CD4-positive, alpha-beta T cell treated with Interleukin-2 at 100 ng/mL for 4 hours (primary cell): ENCODE measurements at regions not wholly inside any gene's neighbourhood (a gene's known extent, or its start where the extent isn't known, plus 50 kb on each side); places are given as distances from the start of the nearest gene placed in this dataset.
"Not testable (repeated sequence)": the region's sequence is repeated elsewhere in the genome, so short reads cannot be mapped to it uniquely, and the experiment has no call there.

Experiments
- DNase-seq: peaks from one replicate; pipeline ENCODE4 v3.0.0-alpha.2; 2020; ENCODE audit warnings: low spot score

DNA sequence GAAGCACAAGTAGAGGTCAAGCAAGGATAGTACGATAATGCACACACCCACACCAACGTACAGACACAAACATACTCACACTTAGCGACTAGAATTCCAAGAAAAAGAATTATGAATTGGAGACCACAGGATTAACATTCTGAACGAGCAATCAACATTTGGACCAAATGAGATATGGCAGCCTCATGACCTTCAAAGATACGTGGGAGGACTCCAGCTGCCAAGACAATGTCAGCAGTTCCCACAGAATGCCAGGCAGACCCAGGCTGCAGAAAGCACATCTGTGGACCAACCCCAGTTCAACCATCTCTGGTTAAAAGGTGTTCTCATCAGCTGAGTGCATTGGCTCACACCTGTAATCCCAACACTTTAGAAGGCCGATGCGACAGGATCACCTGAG, 187.6 kb upstream of the GRAMD2B start:
- no peak for DNase-seq

DNA sequence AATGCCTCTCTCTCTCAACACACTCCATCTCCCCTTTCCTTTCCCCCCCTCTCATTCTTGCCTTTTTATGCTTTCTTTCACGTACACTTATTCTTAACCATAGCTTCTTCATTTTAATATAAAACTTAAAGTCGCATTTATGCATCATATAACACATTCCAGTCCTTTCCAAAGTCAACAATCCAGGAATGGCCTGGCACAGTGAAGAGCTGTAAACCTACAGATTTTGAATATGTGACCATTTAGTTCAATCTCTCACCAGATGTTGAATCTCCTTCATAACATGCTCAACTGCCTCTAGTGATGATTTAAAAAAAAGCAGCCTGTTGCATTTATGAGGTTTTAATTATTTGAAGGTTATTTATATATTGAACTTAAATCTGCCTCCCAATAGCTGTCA, 186.2 kb upstream of the GRAMD2B start:
- no peak for DNase-seq

DNA sequence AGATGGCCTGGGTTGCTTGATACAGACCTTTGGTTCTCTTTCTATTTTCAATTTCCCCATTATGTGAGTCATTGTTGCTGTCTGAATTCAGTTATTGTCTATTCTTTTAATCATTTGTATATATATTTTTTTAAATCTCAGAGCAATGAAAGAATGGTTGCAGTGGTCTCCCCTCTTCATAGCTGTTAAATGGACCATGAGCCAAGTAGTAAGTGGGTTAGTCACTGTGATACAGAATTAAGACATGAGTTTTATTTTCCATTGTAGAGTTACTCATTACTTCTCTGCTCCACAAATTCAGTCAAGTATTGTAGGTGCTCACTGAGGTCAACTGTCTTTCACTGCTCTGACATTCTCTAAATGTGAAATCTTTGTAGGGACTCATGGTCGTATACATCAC, 174.6 kb upstream of the GRAMD2B start:
- DNase-seq, result no peak

DNA sequence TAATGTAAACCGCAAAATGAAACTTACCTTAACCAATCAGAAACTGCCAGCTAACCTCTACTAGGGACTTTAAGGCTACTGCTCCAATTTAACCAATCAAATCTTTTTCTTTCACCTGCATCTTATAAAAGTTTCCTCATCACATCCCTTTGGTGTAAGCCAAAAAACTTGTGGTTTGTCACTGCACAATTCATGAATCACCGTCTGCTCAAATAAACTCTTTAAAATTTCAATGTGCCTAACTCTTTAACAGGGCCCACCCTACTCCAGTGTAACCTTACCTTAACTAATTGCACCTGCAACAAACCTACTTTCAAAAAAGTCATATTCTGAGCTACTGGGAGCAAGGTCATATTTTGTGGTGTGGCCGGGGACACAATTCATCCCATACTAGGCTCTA, 172.2 kb upstream of the GRAMD2B start:
- no peak for DNase-seq

DNA sequence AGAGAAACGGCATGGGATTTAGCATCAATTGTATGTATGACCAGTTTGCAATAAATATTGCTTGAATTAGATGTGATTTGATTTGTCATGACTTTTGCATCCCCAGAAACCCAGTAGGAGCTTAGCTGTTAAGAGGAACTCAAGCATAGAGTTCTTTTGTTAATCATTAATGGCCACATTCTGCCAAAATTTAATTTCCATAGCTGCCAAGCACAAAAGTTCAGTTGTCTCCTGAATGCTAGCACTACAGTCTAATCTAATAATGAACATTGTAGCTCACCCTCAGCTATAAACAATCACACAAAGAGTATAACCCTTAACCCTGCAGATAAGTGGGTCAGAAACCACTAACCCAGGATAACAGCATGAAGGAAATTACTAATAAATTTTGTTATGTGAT, 169.8 kb upstream of the GRAMD2B start:
- no peak for DNase-seq

DNA sequence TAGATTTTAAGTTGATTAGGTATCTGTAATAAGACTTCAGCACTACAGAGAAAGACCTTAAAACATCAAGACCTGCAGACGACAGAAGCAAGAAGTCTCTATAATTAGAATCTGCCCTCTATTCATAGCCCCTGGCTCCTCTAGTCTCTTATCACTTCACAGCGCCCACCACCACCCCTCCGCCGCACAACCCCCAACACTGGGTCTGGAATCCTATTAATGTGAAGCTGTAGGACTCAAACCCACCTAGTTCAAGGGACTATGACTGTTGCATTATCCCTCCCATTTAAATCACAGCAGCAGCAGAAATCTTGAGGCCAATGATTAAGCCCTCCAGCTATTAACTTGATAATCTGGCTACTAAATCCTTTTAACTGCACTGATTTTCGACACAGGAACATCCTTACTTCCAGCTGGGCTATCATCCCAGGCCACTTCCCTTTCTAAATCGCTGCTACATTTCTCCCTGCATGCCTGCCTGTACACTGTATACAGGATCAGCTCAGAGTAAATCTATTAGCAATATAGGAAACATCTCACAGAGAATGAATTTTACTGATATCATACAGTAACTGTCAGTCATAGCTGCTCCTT, 159.5 kb upstream of the GRAMD2B start:
- no peak for DNase-seq

DNA sequence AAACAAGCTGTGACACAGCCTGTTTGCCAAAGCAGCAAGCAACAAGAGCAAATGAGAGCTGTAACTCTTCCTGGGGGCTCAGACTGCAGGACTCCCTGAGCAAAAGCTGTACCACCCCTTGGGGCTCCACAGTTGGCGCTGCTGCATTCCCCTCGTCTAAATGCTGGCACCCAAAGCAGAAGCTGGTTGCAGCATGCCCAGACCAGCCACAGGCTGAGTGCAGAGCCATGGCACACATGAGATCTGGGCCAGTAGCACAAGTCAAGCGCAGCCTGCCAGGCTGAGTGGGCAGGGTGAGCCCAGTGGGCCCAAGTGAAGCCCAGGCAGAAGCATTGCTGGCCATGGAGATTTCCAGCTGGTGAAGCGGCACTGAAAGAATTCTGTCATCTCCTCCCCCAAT, 157.3 kb upstream of the GRAMD2B start:
- DNase-seq, result no peak

DNA sequence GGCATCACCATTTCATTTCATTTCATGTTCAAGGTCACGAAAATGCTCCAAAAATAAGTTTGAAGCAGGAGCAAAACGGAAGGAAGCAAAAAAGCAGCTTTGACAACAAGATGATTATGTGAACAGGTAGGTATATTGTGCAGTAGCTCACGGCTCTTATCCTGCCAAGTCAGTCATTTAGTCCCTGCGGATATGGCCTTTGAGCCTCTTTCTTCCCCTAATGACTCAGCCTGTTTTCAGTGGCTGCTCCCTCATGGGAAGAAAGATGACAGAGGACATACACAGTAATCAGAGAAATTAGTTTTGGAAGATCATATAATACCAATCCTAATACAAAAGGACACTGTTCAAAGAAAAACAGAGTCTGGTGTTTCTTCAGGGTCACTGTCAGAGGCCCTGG, 155.8 kb upstream of the GRAMD2B start:
- no peak for DNase-seq

DNA sequence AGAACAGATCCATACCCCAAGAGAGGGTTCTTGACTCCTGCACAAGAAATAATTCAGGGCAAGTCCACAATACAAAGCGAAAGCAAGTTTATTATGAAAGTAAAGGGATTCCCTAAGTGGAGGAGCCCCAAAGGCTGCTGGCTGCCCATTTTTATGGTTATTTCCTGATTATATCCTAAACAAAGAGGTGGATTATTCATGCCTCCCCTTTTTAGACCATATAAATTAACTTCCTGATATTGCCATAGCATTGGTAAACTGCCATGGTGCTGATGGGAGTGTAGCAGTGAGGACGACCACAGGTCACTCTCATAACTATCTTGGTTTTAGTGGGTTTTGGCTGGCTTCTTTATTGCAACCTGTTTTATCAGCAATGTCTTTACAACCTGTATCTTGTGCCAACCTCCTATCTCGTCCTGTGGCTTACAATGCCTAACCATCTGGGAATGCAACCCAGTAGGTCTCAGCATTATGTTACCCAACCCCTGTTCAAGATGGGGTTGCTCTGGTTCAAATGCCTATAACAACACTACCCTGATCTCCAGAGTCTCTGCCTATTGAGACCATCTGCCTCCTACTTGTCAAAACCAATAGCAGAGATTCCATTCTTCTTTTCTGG, 154.4 kb upstream of the GRAMD2B start:
- DNase-seq, result no peak

DNA sequence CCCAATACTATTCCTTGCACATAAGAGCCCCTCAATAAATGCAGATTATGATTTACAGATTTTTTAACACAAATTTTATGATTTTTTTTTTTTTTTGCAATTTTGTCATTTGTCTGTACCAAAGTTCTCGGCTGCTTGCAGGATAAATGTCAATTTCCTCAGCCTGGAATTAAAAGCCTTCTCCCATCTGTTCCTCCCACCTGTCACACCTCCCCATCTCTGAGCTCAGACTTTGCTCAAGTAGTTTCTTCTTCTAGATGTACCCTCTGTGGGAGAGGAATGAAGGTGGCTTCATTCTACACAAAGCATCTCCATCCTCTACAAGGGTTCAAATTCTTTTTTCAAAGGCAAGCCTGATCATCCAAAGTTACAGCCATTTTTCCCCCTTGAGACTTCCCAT, 153.7 kb upstream of the GRAMD2B start:
- no peak for DNase-seq

DNA sequence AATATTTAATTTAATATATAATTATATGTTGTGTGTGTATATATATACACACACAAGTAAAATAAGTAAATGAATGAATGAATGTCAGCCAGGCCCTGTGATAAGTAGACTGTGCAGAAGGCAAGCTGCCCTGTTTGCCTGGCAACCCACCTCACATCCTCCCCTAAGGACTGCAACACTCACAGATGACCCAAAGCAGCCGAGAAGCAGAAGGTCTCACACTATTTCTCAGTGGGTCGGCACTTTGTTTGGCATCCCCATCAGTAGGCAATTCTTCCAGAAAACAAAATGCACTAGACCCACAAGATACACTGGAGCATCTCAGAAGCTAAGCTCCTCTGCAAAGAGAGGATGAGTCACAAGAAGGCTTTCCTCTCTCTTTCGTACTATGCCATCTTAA, 152.1 kb upstream of the GRAMD2B start:
- DNase-seq, result no peak

DNA sequence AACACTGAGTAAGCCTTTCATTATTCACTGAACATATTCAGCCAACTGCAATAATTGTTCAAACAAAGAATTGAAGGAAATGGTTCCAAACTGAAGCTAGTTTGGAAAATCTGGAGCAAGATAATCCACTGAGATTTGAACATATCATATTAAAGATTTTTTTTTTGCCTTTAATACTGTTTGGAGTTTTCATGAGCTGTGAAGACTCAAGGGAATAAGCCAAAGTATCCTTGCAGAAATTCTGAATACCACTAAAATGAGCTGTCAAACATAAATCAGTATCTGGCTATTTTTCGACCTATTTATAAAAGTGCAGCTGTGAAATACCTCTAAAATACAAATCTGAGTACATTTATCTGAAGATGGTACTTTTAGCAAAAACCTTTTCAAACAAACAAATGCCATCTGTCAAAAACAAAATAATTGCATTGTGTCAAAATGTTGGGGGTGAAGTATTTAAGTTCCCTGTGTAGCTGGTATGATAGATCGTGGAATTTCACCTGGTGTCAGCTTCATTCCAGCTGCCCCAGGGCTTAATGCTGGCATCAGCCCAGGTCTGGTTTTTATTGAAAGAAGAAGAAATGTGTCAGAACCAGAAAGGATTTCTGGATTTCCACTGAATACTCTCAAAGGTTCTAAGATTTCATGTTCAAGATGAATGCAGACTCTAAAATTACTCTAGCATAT, 149.0 kb upstream of the GRAMD2B start:
- DNase-seq, result no peak

DNA sequence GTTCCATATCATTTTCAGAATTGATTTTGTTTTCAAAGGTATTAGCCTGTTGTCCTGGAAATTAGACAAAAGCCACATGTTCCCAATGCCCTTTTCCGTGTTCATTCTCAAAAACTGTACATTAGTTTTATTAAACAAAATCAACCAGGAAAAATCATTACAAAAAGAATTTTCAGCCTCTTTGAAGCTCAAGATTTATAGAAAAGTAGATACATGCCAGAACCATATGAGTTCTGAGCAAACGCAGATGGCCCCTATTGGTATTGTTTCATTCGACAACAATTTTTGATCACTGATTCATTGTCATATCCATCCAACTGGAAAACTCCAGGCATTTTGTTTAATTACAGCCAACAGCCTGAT, 148.5 kb upstream of the GRAMD2B start:
- no peak for DNase-seq

DNA sequence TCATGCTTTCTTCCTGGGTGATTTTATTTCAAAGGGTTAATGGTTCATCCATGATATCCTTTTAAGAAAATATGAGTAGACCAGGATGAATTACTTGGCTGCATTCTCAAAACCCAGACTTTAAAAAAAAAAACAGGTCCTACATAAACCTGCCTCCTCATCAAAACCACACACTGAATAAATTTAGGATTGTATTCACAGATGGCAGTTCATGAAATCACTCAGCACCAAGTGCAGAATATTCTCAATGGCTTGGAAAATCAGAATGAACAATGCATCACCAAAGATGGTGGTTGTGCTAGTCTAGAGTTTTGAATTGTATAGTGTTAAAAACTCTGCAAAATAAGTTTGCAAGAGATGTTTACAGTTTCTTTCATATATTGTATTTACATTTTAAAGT, 145.4 kb upstream of the GRAMD2B start:
- no peak for DNase-seq

DNA sequence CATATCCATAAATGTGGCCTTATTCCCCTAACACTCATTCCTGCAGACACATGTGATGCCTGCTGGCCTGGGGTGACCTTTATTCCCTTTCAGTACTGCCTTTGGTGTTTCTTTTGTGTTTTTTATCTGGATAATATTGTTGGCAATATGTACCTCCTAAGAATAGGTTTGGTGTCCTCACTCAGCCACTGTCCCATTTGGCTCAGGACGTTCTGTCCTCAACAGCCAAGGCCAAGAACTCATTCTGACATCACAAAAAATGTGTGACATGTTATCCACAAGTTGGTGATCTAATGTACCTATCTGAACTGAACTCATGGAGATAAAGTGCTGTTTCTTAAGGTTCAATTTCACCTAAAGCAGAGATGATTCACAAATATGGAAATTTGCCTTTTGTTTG, 142.9 kb upstream of the GRAMD2B start:
- no peak for DNase-seq

DNA sequence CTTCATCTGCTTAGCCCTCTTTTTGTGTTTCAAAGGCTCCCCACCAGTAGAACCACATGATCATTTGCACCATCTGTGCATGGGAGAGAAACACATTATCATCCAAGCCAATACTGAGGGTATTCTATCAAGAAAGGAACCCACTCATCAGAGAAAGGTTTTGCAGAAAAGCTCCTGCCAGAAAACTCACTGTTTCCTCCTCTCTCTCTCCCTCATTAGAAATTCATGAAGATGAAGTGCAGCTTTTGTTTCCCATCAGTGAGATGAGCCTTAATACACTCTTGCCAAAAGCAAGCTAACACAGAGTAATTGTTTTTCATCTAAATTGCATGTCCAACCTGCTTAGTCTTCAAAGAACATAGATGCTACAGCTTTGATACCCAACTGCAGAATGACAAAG, 142.4 kb upstream of the GRAMD2B start:
- DNase-seq, result no peak

DNA sequence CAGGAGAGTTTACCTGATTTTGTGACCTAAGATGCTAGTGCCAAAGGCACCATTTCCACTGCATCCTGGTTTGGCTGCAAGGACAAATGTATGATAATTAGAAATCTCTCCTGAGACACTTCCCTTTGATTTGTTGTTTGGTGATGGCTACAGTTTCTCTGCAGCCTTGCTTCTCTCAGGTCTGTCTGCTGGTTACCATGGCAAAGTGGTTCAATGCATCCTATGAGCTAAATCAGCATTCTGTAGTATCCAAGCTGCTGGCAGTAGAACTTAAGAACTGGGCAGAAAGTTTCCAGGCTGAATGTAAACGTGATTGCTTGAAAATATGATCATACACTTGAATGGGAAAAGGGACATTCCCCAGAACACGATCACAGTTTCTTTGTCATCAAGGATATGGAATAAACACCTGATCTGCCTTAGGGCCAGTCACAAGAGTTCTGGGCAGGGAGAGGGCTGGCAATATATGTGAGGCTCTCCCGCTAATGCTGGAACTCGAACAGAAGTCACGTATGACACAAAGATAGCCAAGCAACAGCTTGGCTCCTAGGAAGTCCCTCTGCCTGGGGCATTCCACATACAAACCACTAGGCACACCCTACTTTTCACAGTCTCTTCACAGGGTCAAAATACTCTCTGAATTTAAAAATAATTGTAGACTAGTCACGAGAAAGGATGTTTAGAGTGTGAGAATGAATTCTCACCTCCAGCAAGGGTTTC, 138.1 kb upstream of the GRAMD2B start:
- DNase-seq, result no peak

DNA sequence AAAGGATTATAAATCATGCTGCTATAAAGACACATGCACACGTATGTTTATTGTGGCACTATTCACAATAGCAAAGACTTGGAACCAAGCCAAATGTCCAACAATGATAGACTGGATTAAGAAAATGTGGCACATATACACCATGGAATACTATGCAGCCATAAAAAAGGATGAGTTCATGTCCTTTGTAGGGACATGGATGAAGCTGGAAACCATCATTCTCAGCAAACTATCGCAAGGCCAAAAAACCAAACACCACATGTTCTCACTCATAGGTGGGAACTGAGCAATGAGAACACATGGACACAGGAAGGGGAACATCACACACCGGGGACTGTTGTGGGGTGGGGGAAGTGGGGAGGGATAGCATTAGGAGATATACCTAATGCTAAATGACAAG, 127.1 kb upstream of the GRAMD2B start:
- not testable (repeated sequence) for DNase-seq

DNA sequence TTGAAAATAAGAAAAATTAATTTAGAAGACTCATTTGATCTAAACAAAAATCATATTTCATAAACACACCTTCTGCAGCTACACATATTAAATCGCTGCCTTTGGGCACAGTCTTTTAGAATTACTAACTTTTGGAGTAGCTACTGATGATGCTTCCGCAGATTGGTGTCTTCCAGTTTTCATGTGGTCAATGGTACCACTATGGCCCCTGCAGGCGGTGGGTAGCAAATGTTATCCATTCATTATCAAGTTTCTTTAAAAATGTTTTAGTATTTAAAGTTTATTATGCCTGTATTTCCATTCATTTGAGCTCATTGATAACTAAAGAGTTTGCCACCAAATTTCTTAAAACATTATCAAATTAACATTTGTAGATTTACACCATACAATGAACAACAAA, 122.9 kb upstream of the GRAMD2B start:
- DNase-seq, result no peak

DNA sequence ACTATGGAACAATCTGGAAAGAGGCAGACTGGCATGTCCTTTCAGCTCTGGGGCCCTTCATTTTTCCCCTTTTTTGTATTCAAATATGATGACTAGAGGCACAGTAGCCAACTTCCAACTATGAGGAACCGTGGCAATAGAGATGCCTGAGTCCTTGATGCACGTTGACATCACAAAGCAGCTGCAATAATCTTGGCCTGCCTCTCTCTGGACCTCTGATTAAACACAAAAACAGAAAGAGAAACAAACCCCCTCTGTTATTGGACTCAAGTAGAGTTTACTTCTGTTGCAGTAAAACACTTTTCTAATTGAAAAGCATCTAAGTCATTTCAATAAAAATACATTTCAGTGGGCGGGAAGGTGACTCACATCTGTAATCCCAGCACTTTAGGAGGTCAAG, 122.2 kb upstream of the GRAMD2B start:
- DNase-seq, result no peak

DNA sequence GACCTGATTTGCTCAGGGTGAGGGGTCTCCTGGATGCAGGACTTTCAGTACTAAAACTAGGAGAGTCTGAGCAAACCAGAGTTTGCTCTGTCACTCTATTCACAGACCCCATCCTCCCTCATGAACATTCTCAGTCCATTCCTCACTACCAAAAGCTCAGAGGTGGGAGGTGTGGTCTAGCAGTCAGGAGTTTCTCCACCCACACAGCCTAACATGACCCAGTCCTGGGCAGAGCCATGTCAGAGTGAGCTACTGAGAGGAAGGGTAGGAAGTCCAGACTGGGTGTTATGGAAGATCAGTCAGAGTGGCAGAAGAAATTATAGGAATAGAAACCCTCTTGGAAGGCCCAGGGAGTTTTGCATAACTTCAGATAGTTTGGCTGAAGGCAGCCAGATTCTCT, 113.3 kb upstream of the GRAMD2B start:
- DNase-seq, result no peak

DNA sequence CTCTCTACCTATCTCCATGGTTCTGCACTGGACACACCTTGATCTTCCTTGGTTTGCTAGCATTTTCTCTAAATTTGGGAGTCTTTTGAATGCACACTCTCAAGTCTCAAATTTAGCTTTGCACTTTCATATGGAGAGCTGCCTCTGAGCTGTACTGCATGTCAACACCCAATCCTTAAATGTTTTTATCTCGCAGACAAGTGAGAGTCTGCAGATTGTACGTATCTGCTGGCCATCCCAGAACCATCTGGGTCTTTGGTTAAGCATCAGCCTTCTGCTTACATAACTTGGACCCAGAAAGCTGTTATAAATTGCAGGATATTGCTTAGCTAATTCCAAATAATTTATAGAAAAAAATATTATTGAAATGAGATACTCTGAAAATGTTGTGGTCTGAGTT, 111.4 kb upstream of the GRAMD2B start:
- DNase-seq, result no peak

DNA sequence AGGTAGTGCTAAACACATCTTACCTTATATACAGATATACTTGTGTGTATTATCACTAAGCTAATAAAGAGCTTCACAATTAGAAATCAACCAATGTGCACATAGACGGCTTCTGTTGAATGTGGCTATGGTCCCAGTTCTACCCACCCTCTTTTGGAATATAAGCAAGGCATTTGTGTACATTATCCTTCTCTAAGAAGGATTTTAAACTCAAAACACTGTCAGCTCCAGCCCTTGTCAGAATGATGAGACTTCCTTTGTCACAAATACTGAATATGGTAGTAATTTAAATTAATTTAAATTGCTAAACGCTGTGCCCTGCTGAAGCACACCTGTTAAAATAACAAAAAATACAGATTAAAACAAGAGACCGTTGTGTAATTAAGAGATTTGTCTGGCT, 107.9 kb upstream of the GRAMD2B start:
- DNase-seq, result no peak
